ENCODE measurements at regions not wholly inside any gene's neighbourhood (a gene's known extent, or its start where the extent isn't known, plus 50 kb on each side); places are given as distances from the start of the nearest gene placed in this dataset.
A peak's percentile ranks its signal among the peaks of the same experiment; 100 is the strongest.

- TF ChIP-seq ETV6 (IDR thresholded peaks at IDR 0.05; ENCODE audit: borderline replicate concordance in 1 of 2, low read depth in 2 of 2, low read length in 1 of 2) = no peak
- no peak for TF ChIP-seq ETV6 (CRISPR knock-in tag; IDR thresholded peaks at IDR 0.05; ENCODE audit: borderline replicate concordance)
- no peak for TF ChIP-seq ZNF586 (CRISPR knock-in tag; conservative IDR thresholded peaks at IDR 0.05)
- TF ChIP-seq ETV1 (tag; conservative IDR thresholded peaks at IDR 0.05; ENCODE audit: low read depth) = no peak
- no peak for TF ChIP-seq ARNT (IDR thresholded peaks at IDR 0.05)
- TF ChIP-seq WHSC1 (IDR thresholded peaks at IDR 0.05; ENCODE audit: low read length) = no peak
- 0 out of 4 replicates have a peak, but pooled peaks of 1 of the 2 experiments have one; percentile 36 for TF ChIP-seq ZNF318 (IDR thresholded peaks at IDR 0.05; ENCODE audit: borderline replicate concordance in 1 of 2, low read depth in 1 of 2)
- no peak for TF ChIP-seq ZBTB7A (IDR thresholded peaks at IDR 0.05; ENCODE audit: borderline replicate concordance, control insufficient read depth, low read depth, low read length)
- no peak for TF ChIP-seq ZZZ3 (IDR thresholded peaks at IDR 0.05)
- TF ChIP-seq ZBTB1 (CRISPR knock-in tag; IDR thresholded peaks at IDR 0.05; ENCODE audit: borderline replicate concordance, low read depth) = no peak
- TF ChIP-seq GATAD2A (IDR thresholded peaks at IDR 0.05) = no peak
- no peak for TF ChIP-seq SNRNP70 (optimal IDR thresholded peaks at IDR 0.05; ENCODE audit: low read depth, low read length)
- no peak for TF ChIP-seq PYGO2 (tag; IDR thresholded peaks at IDR 0.05)
- no peak for TF ChIP-seq HLTF (IDR thresholded peaks at IDR 0.05)
- TF ChIP-seq BACH1 (tag; IDR thresholded peaks at IDR 0.05) = no peak
- no peak for TF ChIP-seq TAF1 (IDR thresholded peaks at IDR 0.05; ENCODE audit: control insufficient read depth, extremely low read depth, insufficient read depth, low read length, severe bottlenecking)
- no peak for TF ChIP-seq KLF10 (CRISPR knock-in tag; IDR thresholded peaks at IDR 0.05)
- no peak for TF ChIP-seq HNRNPUL1 (IDR thresholded peaks at IDR 0.05; ENCODE audit: low read length)
- no peak for TF ChIP-seq SNIP1 (IDR thresholded peaks at IDR 0.05; ENCODE audit: low read depth)
- no peak for TF ChIP-seq PHB (CRISPR knock-in tag; IDR thresholded peaks at IDR 0.05)
- TF ChIP-seq JUN (IDR thresholded peaks at IDR 0.05; ENCODE audit: borderline replicate concordance, low read depth, low read length) = no peak
- no peak for TF ChIP-seq JUN (CRISPR knock-in tag; IDR thresholded peaks at IDR 0.05; ENCODE audit: borderline replicate concordance)
These were observed 1084.7 kb upstream of the NXPH2 start (continued) for GRCh38 chr2:139864821-139865302.
